WTC11 (cell line): ENCODE measurements at regions not wholly inside any gene's neighbourhood (a gene's known extent, or its start where the extent isn't known, plus 50 kb on each side); places are given as distances from the start of the nearest gene placed in this dataset.

Source experiments
- ATAC-seq: fragments of 200-7000 bp; cut with Tn5 transposase; 2 replicates; pipeline ENCODE4 v1.10.0; 2021; ENCODE audit warnings: mild to moderate bottlenecking, moderate library complexity
- CTCF ChIA-PET: fragments of 300-600 bp; sonication (Branson Sonifier 250); formaldehyde crosslinking; loops from one replicate; lab custom pipeline; 2021; ENCODE audit warnings: antibody characterized with exemption; lab: Charles Lee
- POLR2A ChIA-PET: fragments of 350-600 bp; sonication (Branson Sonifier 250); formaldehyde crosslinking; loops from one replicate; lab custom pipeline; 2021; ENCODE audit warnings: antibody characterized with exemption; lab: Charles Lee
- DNase-seq: peaks from one replicate; pipeline ENCODE4 v3.0.0; 2021; ENCODE audit warnings: low spot score
- H3K27ac Mint-ChIP-seq: 2 replicates; pipeline ENCODE4 v1.8.0; 2021; ENCODE audit warnings: mixed read lengths
- H3K27me3 Mint-ChIP-seq: 2 replicates; pipeline ENCODE4 v1.8.0; 2021; ENCODE audit warnings: low read depth, mild to moderate bottlenecking, moderate library complexity, mixed read lengths
- H3K36me3 Mint-ChIP-seq: 2 replicates; pipeline ENCODE4 v1.8.0; 2021; ENCODE audit warnings: mixed read lengths
- H3K4me1 Mint-ChIP-seq: 2 replicates; pipeline ENCODE4 v1.8.0; 2022; ENCODE audit warnings: mixed read lengths
- H3K4me3 Mint-ChIP-seq: 2 replicates; pipeline ENCODE4 v1.8.0; 2021; ENCODE audit warnings: mild to moderate bottlenecking, moderate library complexity, mixed read lengths
- H3K9me3 Mint-ChIP-seq: 2 replicates; pipeline ENCODE4 v1.8.0; 2021; ENCODE audit warnings: mixed read lengths
- ERG ChIP-seq: fragments of 250-450 bp; sonication (Bioruptor Pico); IDR thresholded peaks from 2 replicates; pipeline ENCODE4 v1.8.0; 2021; ENCODE audit warnings: mild to moderate bottlenecking
- NFATC4 ChIP-seq: fragments of 250-450 bp; sonication (Bioruptor Pico); IDR thresholded peaks from 2 replicates; pipeline ENCODE4 v1.9.0; 2021; ENCODE audit warnings: mild to moderate bottlenecking
- PRDM15 ChIP-seq: sonication (generic); formaldehyde crosslinking; IDR thresholded peaks from 2 replicates; pipeline ENCODE4 v1.8.0; 2022; ENCODE audit warnings: missing genetic modification reagents
- USF1 ChIP-seq: sonication (generic); formaldehyde crosslinking; IDR thresholded peaks from 2 replicates; pipeline ENCODE4 v1.8.0; 2022; ENCODE audit warnings: mild to moderate bottlenecking, missing genetic modification reagents
- USF2 ChIP-seq: sonication (generic); formaldehyde crosslinking; IDR thresholded peaks from 2 replicates; pipeline ENCODE4 v1.8.1; 2023; ENCODE audit warnings: mild to moderate bottlenecking, missing genetic modification reagents, moderate library complexity
- ZNF121 ChIP-seq: sonication (generic); formaldehyde crosslinking; IDR thresholded peaks from 2 replicates; pipeline ENCODE4 v1.8.0; 2023; ENCODE audit warnings: missing genetic modification reagents
- ZNF263 ChIP-seq: sonication (generic); formaldehyde crosslinking; IDR thresholded peaks from 2 replicates; pipeline ENCODE4 v1.8.1; 2022; ENCODE audit warnings: low read depth, mild to moderate bottlenecking, moderate library complexity, missing genetic modification reagents
- ZNF317 ChIP-seq: sonication (generic); formaldehyde crosslinking; IDR thresholded peaks from 2 replicates; pipeline ENCODE4 v1.8.1; 2023; ENCODE audit warnings: low read depth, mild to moderate bottlenecking, moderate library complexity, missing genetic modification reagents, borderline replicate concordance
- TF ChIP-seq, protein P1 (sequence below): fragments of 250-450 bp; sonication (Bioruptor Pico); IDR thresholded peaks from 2 replicates; pipeline ENCODE4 v2.1.2; 2022; ENCODE audit warnings: mild to moderate bottlenecking, moderate library complexity
- TF ChIP-seq, protein P2 (sequence below): fragments of 250-450 bp; sonication (Bioruptor Pico); conservative IDR thresholded peaks from 2 replicates; pipeline ENCODE4 v1.9.0; 2021; ENCODE audit warnings: mild to moderate bottlenecking
- TF ChIP-seq, protein P3 (sequence below): sonication (generic); formaldehyde crosslinking; IDR thresholded peaks from 2 replicates; pipeline ENCODE4 v1.8.1; 2023; ENCODE audit warnings: mild to moderate bottlenecking, moderate library complexity, missing genetic modification reagents

GRCh38 chr4:32601848-32602247 is 1881.7 kb downstream of the PCDH7 start:
- Mint-ChIP-seq H3K36me3 (no peaks in the 10 kb centered on the region; the same call in 1 of the 2 replicates), H3K27me3 (no peaks in the 10 kb centered on the region), H3K27ac (no peak overlapping the region), H3K9me3 (peaks cover 18% of the 10 kb centered on the region), H3K4me1 (no peaks in the 10 kb centered on the region), H3K4me3 (no peak overlapping the region)
- CTCF ChIA-PET, result no interaction called here
- no peak for ATAC-seq
- no peak for TF ChIP-seq PRDM15 (CRISPR knock-in tag)
- TF ChIP-seq ZNF263 (CRISPR knock-in tag), result no peak
- TF ChIP-seq NFATC4, result no peak
- TF ChIP-seq, protein P1, sequence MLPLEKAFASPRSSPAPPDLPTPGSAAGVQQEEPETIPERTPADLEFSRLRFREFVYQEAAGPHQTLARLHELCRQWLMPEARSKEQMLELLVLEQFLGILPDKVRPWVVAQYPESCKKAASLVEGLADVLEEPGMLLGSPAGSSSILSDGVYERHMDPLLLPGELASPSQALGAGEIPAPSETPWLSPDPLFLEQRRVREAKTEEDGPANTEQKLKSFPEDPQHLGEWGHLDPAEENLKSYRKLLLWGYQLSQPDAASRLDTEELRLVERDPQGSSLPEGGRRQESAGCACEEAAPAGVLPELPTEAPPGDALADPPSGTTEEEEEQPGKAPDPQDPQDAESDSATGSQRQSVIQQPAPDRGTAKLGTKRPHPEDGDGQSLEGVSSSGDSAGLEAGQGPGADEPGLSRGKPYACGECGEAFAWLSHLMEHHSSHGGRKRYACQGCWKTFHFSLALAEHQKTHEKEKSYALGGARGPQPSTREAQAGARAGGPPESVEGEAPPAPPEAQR (CRISPR knock-in tag), result no peak
- TF ChIP-seq, protein P2, sequence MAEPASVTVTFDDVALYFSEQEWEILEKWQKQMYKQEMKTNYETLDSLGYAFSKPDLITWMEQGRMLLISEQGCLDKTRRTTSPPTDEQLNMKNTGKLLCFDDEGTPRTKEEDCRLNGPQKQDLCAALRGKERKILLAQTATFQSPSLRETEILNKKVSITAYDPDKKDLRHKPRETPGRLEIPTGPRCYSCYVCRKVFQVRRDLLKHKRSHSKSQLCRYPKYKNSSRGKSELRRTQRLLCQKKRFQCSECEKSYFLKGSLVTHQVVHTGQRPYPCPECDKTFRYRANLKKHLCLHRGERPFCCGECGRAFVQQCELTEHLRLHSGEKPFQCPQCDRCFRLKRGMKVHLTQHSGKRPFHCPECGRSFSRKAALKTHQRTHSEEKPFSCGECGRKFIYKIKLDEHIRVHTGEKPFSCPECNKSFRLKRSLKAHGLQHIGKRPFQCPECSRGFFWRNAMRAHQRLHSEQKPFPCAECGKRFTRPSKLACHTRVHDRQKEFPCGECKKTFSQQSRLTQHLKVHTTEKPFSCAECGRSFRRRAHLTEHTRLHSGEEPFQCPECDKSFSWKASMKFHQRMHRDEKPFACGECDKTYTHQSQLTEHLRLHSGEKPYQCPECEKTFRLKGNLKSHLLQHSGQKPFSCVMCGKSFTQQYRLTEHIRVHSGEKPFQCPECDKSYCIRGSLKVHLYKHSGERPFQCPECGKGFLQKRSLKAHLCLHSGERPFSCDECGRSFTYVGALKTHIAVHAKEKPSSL (CRISPR knock-in tag), result no peak
- TF ChIP-seq, protein P3, sequence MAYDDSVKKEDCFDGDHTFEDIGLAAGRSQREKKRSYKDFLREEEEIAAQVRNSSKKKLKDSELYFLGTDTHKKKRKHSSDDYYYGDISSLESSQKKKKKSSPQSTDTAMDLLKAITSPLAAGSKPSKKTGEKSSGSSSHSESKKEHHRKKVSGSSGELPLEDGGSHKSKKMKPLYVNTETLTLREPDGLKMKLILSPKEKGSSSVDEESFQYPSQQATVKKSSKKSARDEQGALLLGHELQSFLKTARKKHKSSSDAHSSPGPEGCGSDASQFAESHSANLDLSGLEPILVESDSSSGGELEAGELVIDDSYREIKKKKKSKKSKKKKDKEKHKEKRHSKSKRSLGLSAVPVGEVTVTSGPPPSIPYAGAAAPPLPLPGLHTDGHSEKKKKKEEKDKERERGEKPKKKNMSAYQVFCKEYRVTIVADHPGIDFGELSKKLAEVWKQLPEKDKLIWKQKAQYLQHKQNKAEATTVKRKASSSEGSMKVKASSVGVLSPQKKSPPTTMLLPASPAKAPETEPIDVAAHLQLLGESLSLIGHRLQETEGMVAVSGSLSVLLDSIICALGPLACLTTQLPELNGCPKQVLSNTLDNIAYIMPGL (CRISPR knock-in tag), result no peak
- no peak for TF ChIP-seq USF1
- TF ChIP-seq ZNF121 (CRISPR knock-in tag), result no peak
- no peak for DNase-seq
- POLR2A ChIA-PET, result no interaction called here

- H3K4me3 Mint-ChIP-seq, result no peak overlapping the region
- H3K36me3 Mint-ChIP-seq, result peaks cover 18% of the 10 kb centered on the region
- POLR2A ChIA-PET, result no interaction called here
- CTCF ChIA-PET, result no interaction called here
- TF ChIP-seq USF2, result no peak
- TF ChIP-seq ZNF317 (CRISPR knock-in tag), result peak; percentile 93
- no peak for TF ChIP-seq ERG (CRISPR knock-in tag)
- no peaks in the 10 kb centered on the region for H3K27me3 Mint-ChIP-seq
- H3K27ac Mint-ChIP-seq, result no peak overlapping the region
- no peak for DNase-seq
- no peak for ATAC-seq
- H3K4me1 Mint-ChIP-seq, result no peaks in the 10 kb centered on the region
- H3K9me3 Mint-ChIP-seq, result peaks cover 62% of the 10 kb centered on the region
Observed at GRCh38 chr4:32607978-32608377, 1887.8 kb downstream of the PCDH7 start.
